H9 (cell line): ENCODE measurements at regions not wholly inside any gene's neighbourhood (a gene's known extent, or its start where the extent isn't known, plus 50 kb on each side); places are given as distances from the start of the nearest gene placed in this dataset.

ENCODE experiments used
- DNase-seq: peaks from one replicate; pipeline ENCODE4 v3.0.0-alpha.2; 2017
- H2AFZ ChIP-seq: one replicate; pipeline ENCODE4 v1.6.1; 2013; ENCODE audit warnings: mild to moderate bottlenecking, low read length, control low read depth, moderate library complexity
- H2AK5ac ChIP-seq: 2 replicates; pipeline ENCODE4 v1.6.1; 2013; ENCODE audit warnings: low read length, control low read depth, mixed read lengths; ENCODE audit not compliant: insufficient read length
- H2BK120ac ChIP-seq: one replicate; pipeline ENCODE4 v1.6.1; 2013; ENCODE audit warnings: low read depth, mild to moderate bottlenecking, low read length, control low read depth, inconsistent platforms; ENCODE audit not compliant: poor library complexity, severe bottlenecking
- H2BK12ac ChIP-seq: 2 replicates; pipeline ENCODE4 v1.6.1; 2013; ENCODE audit warnings: low read length, control low read depth, mixed read lengths, low read depth; ENCODE audit not compliant: insufficient read length
- H2BK15ac ChIP-seq: 2 replicates; pipeline ENCODE4 v1.6.1; 2013; ENCODE audit warnings: low read depth, low read length, control low read depth
- H2BK20ac ChIP-seq: one replicate; pipeline ENCODE4 v1.6.1; 2013; ENCODE audit warnings: low read depth, mild to moderate bottlenecking, low read length, control low read depth, inconsistent platforms; ENCODE audit not compliant: poor library complexity, severe bottlenecking
- H2BK5ac ChIP-seq: 2 replicates; pipeline ENCODE4 v1.6.1; 2013; ENCODE audit warnings: low read length, control low read depth, mixed read lengths; ENCODE audit not compliant: insufficient read length
- H3K14ac ChIP-seq: 2 replicates; pipeline ENCODE4 v1.6.1; 2013; ENCODE audit warnings: low read length, control low read depth; ENCODE audit not compliant: insufficient read depth
- H3K18ac ChIP-seq: 2 replicates; pipeline ENCODE4 v1.6.1; 2013; ENCODE audit warnings: low read depth, mild to moderate bottlenecking, mixed read lengths, low read length, control low read depth; ENCODE audit not compliant: insufficient read length
- H3K23ac ChIP-seq: 2 replicates; pipeline ENCODE4 v1.6.1; 2013; ENCODE audit warnings: low read length, control low read depth, mixed read lengths, low read depth; ENCODE audit not compliant: insufficient read length
- H3K23me2 ChIP-seq: 2 replicates; pipeline ENCODE4 v1.6.1; 2013; ENCODE audit warnings: low read depth, mild to moderate bottlenecking, mixed read lengths, low read length, control low read depth; ENCODE audit not compliant: insufficient read length, poor library complexity, severe bottlenecking
- H3K27ac ChIP-seq: 2 replicates; pipeline ENCODE4 v1.5.1; 2013; ENCODE audit warnings: low read length, control low read depth, mixed read lengths, low read depth; ENCODE audit not compliant: insufficient read length
- H3K27me3 ChIP-seq: 2 replicates; pipeline ENCODE4 v1.6.1; 2013; ENCODE audit warnings: low read length, control low read depth, inconsistent platforms; ENCODE audit not compliant: insufficient read depth
- H3K4ac ChIP-seq: 2 replicates; pipeline ENCODE4 v1.6.1; 2013; ENCODE audit warnings: low read depth, mild to moderate bottlenecking, control low read depth, inconsistent platforms, low read length, moderate library complexity
- H3K4me1 ChIP-seq: 2 replicates; pipeline ENCODE4 v1.6.1; 2013; ENCODE audit warnings: low read length, control low read depth, inconsistent platforms; ENCODE audit not compliant: insufficient read depth
- H3K4me2 ChIP-seq: 2 replicates; pipeline ENCODE4 v1.6.1; 2013; ENCODE audit warnings: low read length, control low read depth, mixed read lengths; ENCODE audit not compliant: insufficient read length, insufficient read depth
- H3K56ac ChIP-seq: 2 replicates; pipeline ENCODE4 v1.6.1; 2013; ENCODE audit warnings: low read depth, mild to moderate bottlenecking, mixed read lengths, low read length, control low read depth; ENCODE audit not compliant: insufficient read length
- H3K79me1 ChIP-seq: 2 replicates; pipeline ENCODE4 v1.6.1; 2013; ENCODE audit warnings: low read depth, mild to moderate bottlenecking, moderate library complexity, low read length, control low read depth, inconsistent platforms; ENCODE audit not compliant: insufficient read depth, poor library complexity, severe bottlenecking
- H3K79me2 ChIP-seq: 2 replicates; pipeline ENCODE4 v1.6.1; 2013; ENCODE audit warnings: low read length, control low read depth, inconsistent platforms; ENCODE audit not compliant: insufficient read depth
- H3K9ac ChIP-seq: 2 replicates; pipeline ENCODE4 v1.6.1; 2013; ENCODE audit warnings: low read length, control low read depth, mixed read lengths; ENCODE audit not compliant: insufficient read length; ENCODE audit errors: extremely low read depth
- H3K9me3 ChIP-seq: one replicate; pipeline ENCODE4 v1.6.1; 2013; ENCODE audit warnings: low read depth, low read length, inconsistent platforms; ENCODE audit not compliant: control insufficient read depth
- H3T11ph ChIP-seq: one replicate; pipeline ENCODE4 v1.6.1; 2013; ENCODE audit warnings: mild to moderate bottlenecking, low read length, control low read depth, inconsistent platforms
- H4K20me1 ChIP-seq: one replicate; pipeline ENCODE4 v1.6.1; 2013; ENCODE audit not compliant: control insufficient read depth, insufficient read length, insufficient read depth
- H4K5ac ChIP-seq: 2 replicates; pipeline ENCODE4 v1.6.1; 2013; ENCODE audit warnings: low read depth, mild to moderate bottlenecking, mixed read lengths, low read length, control low read depth; ENCODE audit not compliant: insufficient read length
- H4K8ac ChIP-seq: replicated peaks from 2 replicates; pipeline ENCODE4 v1.6.1; 2013; ENCODE audit warnings: low read length, control low read depth, mixed read lengths, low read depth; ENCODE audit not compliant: insufficient read length
- H4K91ac ChIP-seq: 2 replicates; pipeline ENCODE4 v1.6.1; 2013; ENCODE audit warnings: low read depth, mild to moderate bottlenecking, moderate library complexity, mixed read lengths, low read length, control low read depth; ENCODE audit not compliant: insufficient read length
- H3K27ac Mint-ChIP-seq, 3 experiments: 2 replicates in 2 of 3; 3 replicates in 1 of 3; pipeline ENCODE4 v1.8.0; 2020 to 2021; ENCODE audit warnings: mixed read lengths in 3 of 3, mild to moderate bottlenecking in 1 of 3, moderate library complexity in 1 of 3
- H3K27me3 Mint-ChIP-seq: 2 replicates; pipeline ENCODE4 v1.8.0; 2021; ENCODE audit warnings: low read depth, mild to moderate bottlenecking, moderate library complexity, mixed read lengths
- H3K36me3 Mint-ChIP-seq, 3 experiments: 2 replicates in 2 of 3; 3 replicates in 1 of 3; pipeline ENCODE4 v1.8.0; 2020 to 2021; ENCODE audit warnings: low read depth in 3 of 3, mixed read lengths in 3 of 3; ENCODE audit not compliant: insufficient read depth in 1 of 3
- H3K4me1 Mint-ChIP-seq, 2 experiments: 2 replicates each; pipeline ENCODE4 v1.8.0; 2020; ENCODE audit warnings: mixed read lengths in 2 of 2
- H3K4me3 Mint-ChIP-seq, 2 experiments: 2 replicates in 1 of 2; 3 replicates in 1 of 2; pipeline ENCODE4 v1.8.0; 2020 to 2021; ENCODE audit warnings: mild to moderate bottlenecking in 2 of 2, mixed read lengths in 2 of 2, moderate library complexity in 1 of 2
- H3K9me3 Mint-ChIP-seq, 2 experiments: 2 replicates in 1 of 2; 3 replicates in 1 of 2; pipeline ENCODE4 v1.8.0; 2020; ENCODE audit warnings: mild to moderate bottlenecking in 2 of 2, mixed read lengths in 2 of 2, moderate library complexity in 1 of 2
- WGBS: extraction: QIAGEN DNeasy Blood & Tissue Kit; methylation state at CpG from one replicate; pipeline ENCODE4 v1.1.7; 2013; ENCODE audit warnings: missing lambda C conversion rate, low lambda C conversion rate, mixed read lengths; ENCODE audit not compliant: insufficient read length; ENCODE audit errors: extremely low coverage; 5-methylcytosine and 5-hydroxymethylcytosine counted together
- TF ChIP-seq, protein P1 (sequence below): fragments of 200-600 bp; sonication (generic); conservative IDR thresholded peaks from 3 replicates; pipeline ENCODE4 v1.8.0; 2021; ENCODE audit warnings: antibody characterized with exemption, mild to moderate bottlenecking

- Mint-ChIP-seq H3K27me3 (no peaks in the 10 kb centered on the region; the same call in 1 of the 2 replicates), H3K4me3 (no peak overlapping the region), H3K4me1 (peaks cover 0 to 5% of the 10 kb centered on the region in 2 experiments; a peak in 2 of 4 replicates), H3K36me3 (peaks cover 0 to 2% (median 0%) of the 10 kb centered on the region in 3 experiments; a peak in 2 of 7 replicates), H3K27ac (no peak overlapping the region), H3K9me3 (peaks cover 3 to 7% of the 10 kb centered on the region in 2 experiments; a peak in 4 of 5 replicates)
- Histone ChIP-seq H4K91ac (no peak overlapping the region), H3K9me3 (no peaks in the 10 kb centered on the region), H3K27me3 (no peaks in the 10 kb centered on the region), H4K5ac (no peak overlapping the region), H2BK20ac (no peak overlapping the region), H2BK15ac (no peak overlapping the region), H3K18ac (no peak overlapping the region), H4K20me1 (no peaks in the 10 kb centered on the region), H2AFZ (no peak overlapping the region), H3K79me1 (no peaks in the 10 kb centered on the region), H3K9ac (no peak overlapping the region), H3K4ac (no peak overlapping the region), H3K23ac (no peak overlapping the region), H2BK120ac (no peak overlapping the region), H2BK12ac (no peak overlapping the region), H3K79me2 (no peaks in the 10 kb centered on the region), H3K4me2 (no peak overlapping the region), H3K14ac (no peak overlapping the region), H3T11ph (no peak overlapping the region), H2AK5ac (no peak overlapping the region), H3K56ac (no peak overlapping the region), H3K27ac (no peak overlapping the region), H3K23me2 (no peaks in the 10 kb centered on the region), H4K8ac (no peak overlapping the region), H3K4me1 (no peaks in the 10 kb centered on the region), H2BK5ac (no peak overlapping the region)
- DNase-seq, result no peak
- WGBS, result no CpG with 5 or more reads among the region's 3 CpGs
- TF ChIP-seq, protein P1, sequence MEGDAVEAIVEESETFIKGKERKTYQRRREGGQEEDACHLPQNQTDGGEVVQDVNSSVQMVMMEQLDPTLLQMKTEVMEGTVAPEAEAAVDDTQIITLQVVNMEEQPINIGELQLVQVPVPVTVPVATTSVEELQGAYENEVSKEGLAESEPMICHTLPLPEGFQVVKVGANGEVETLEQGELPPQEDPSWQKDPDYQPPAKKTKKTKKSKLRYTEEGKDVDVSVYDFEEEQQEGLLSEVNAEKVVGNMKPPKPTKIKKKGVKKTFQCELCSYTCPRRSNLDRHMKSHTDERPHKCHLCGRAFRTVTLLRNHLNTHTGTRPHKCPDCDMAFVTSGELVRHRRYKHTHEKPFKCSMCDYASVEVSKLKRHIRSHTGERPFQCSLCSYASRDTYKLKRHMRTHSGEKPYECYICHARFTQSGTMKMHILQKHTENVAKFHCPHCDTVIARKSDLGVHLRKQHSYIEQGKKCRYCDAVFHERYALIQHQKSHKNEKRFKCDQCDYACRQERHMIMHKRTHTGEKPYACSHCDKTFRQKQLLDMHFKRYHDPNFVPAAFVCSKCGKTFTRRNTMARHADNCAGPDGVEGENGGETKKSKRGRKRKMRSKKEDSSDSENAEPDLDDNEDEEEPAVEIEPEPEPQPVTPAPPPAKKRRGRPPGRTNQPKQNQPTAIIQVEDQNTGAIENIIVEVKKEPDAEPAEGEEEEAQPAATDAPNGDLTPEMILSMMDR, result no peak
These were observed 135.8 kb upstream of the NOCT start for GRCh38 chr4:138879757-138880156.
